ENCODE measurements at regions not wholly inside any gene's neighbourhood (a gene's known extent, or its start where the extent isn't known, plus 50 kb on each side); places are given as distances from the start of the nearest gene placed in this dataset.

GRCh38 chr14:34103176-34103575 is 152.3 kb upstream of the EGLN3 start:
- ChIA-PET RAD21 (ENCODE audit: low non-redundant PET in 1 of 2, low total read pairs in 2 of 2, uncharacterized antibody in 2 of 2, unreplicated experiment in 2 of 2) (no interaction called here), POLR2A (no interaction called here), CTCF (interaction anchor here (0.9 kb wide), 1 partner anchor 198 kb away, joined by 3 read pairs; no protein-coding TSS in a partner anchor)
- no peaks in the 10 kb centered on the region for H3K36me3 ChIP-seq (ENCODE audit: control insufficient read depth in 1 of 2, insufficient read depth in 2 of 2, low read length in 2 of 2)
- no TSS peak for BruUV-seq (replicated peaks)
- no peak overlapping the region for H3K4me3 ChIP-seq (replicated peaks in 1 of 2; ENCODE audit: low read depth in 1 of 2, low read length in 2 of 2)
- no peaks in the 10 kb centered on the region for H3K9me2 ChIP-seq (ENCODE audit: insufficient read depth)
- H3K9ac ChIP-seq (ENCODE audit: low read length): no peak overlapping the region
- H3K9me3 ChIP-seq (ENCODE audit: control insufficient read depth in 1 of 2, insufficient read depth in 1 of 2, low read depth in 1 of 2, low read length in 2 of 2): no peaks in the 10 kb centered on the region
- H3K27me3 ChIP-seq (ENCODE audit: insufficient read depth, low read length): peaks cover 6% of the 10 kb centered on the region; the same call in 1 of the 2 replicates
- H3K27ac ChIP-seq (ENCODE audit: low read depth, low read length): no peak overlapping the region
- intact Hi-C loops (cut with micrococcal nuclease): no loop called here
- no peaks in the 10 kb centered on the region for H3K79me2 ChIP-seq (ENCODE audit: insufficient read depth, low read length)
- TF ChIP-seq ELF1 (IDR thresholded peaks at IDR 0.05; ENCODE audit: borderline replicate concordance, low read depth) (no peak), EZH2 (IDR thresholded peaks at IDR 0.05) (no peak), RAD21 (IDR thresholded peaks at IDR 0.05; ENCODE audit: low read depth) (no peak), SIN3A (IDR thresholded peaks at IDR 0.05; ENCODE audit: low read depth) (no peak), CBX3 (IDR thresholded peaks at IDR 0.05; ENCODE audit: low read depth) (no peak), JUND (IDR thresholded peaks at IDR 0.05) (no peak)
- no peak overlapping the region for H3K4me2 ChIP-seq (ENCODE audit: low read length)
- no peaks in the 10 kb centered on the region for H4K20me1 ChIP-seq (ENCODE audit: insufficient read depth)
- DNase-seq (ENCODE audit: low read depth, low spot score) (no peak), ATAC-seq (no peak)
- no peaks in the 10 kb centered on the region for H3K4me1 ChIP-seq (ENCODE audit: control insufficient read depth in 1 of 2, insufficient read depth in 2 of 2, low read length in 2 of 2)
- no peak overlapping the region for H2AFZ ChIP-seq (ENCODE audit: low read depth, low read length, poor library complexity, severe bottlenecking)

DNA sequence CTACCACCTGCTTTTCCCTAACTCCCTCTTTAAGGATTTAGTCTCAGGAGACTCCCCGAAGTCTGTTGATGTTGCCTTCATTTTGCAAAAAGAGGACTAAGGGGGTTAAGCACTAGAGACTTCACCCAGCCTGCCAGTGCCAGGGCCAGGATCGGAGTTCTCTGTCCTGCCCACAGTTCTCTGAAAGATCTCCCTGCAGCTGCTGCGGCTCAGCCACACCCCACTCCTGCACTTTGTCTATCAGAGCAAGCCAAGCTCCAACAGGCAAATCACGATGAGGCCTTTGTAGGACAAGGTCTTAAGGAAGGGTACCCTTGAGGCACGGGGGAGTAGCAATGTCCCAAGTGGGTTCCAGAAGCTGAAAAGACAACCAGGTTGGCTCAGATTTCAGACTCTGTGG is 148.8 kb upstream of the EGLN3 start:
- Histone ChIP-seq H3K4me2 (ENCODE audit: low read length) (no peak overlapping the region), H3K4me1 (ENCODE audit: control insufficient read depth in 1 of 2, insufficient read depth in 2 of 2, low read length in 2 of 2) (no peaks in the 10 kb centered on the region)

More for the DNA sequence above, 148.8 kb upstream of the EGLN3 start:
- CTCF ChIA-PET: interaction anchor here (0.9 to 2.9 kb wide), 2 partner anchors 250 to 261 kb away, joined by 3 to 14 read pairs; no protein-coding TSS in a partner anchor
- ATAC-seq (no peak), DNase-seq (ENCODE audit: low read depth, low spot score) (no peak)
- TF ChIP-seq YY1 (IDR thresholded peaks at IDR 0.05; ENCODE audit: extremely low read depth, insufficient replicate concordance, low read depth, low read length) (no peak), EGR1 (IDR thresholded peaks at IDR 0.05; ENCODE audit: low read depth) (no peak), CBX3 (IDR thresholded peaks at IDR 0.05; ENCODE audit: low read depth) (no peak), RAD21 (IDR thresholded peaks at IDR 0.05; ENCODE audit: low read depth) (no peak), SRF (IDR thresholded peaks at IDR 0.05; ENCODE audit: low read depth) (no peak), SP1 (IDR thresholded peaks at IDR 0.05; ENCODE audit: low read depth) (no peak)
- TF ChIP-seq, protein P1, sequence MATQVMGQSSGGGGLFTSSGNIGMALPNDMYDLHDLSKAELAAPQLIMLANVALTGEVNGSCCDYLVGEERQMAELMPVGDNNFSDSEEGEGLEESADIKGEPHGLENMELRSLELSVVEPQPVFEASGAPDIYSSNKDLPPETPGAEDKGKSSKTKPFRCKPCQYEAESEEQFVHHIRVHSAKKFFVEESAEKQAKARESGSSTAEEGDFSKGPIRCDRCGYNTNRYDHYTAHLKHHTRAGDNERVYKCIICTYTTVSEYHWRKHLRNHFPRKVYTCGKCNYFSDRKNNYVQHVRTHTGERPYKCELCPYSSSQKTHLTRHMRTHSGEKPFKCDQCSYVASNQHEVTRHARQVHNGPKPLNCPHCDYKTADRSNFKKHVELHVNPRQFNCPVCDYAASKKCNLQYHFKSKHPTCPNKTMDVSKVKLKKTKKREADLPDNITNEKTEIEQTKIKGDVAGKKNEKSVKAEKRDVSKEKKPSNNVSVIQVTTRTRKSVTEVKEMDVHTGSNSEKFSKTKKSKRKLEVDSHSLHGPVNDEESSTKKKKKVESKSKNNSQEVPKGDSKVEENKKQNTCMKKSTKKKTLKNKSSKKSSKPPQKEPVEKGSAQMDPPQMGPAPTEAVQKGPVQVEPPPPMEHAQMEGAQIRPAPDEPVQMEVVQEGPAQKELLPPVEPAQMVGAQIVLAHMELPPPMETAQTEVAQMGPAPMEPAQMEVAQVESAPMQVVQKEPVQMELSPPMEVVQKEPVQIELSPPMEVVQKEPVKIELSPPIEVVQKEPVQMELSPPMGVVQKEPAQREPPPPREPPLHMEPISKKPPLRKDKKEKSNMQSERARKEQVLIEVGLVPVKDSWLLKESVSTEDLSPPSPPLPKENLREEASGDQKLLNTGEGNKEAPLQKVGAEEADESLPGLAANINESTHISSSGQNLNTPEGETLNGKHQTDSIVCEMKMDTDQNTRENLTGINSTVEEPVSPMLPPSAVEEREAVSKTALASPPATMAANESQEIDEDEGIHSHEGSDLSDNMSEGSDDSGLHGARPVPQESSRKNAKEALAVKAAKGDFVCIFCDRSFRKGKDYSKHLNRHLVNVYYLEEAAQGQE (IDR thresholded peaks at IDR 0.05; ENCODE audit: low read depth): no peak
- TF ChIP-seq, protein P2, sequence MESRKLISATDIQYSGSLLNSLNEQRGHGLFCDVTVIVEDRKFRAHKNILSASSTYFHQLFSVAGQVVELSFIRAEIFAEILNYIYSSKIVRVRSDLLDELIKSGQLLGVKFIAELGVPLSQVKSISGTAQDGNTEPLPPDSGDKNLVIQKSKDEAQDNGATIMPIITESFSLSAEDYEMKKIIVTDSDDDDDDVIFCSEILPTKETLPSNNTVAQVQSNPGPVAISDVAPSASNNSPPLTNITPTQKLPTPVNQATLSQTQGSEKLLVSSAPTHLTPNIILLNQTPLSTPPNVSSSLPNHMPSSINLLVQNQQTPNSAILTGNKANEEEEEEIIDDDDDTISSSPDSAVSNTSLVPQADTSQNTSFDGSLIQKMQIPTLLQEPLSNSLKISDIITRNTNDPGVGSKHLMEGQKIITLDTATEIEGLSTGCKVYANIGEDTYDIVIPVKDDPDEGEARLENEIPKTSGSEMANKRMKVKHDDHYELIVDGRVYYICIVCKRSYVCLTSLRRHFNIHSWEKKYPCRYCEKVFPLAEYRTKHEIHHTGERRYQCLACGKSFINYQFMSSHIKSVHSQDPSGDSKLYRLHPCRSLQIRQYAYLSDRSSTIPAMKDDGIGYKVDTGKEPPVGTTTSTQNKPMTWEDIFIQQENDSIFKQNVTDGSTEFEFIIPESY (IDR thresholded peaks at IDR 0.05; ENCODE audit: extremely low read depth, insufficient replicate concordance, low read length): no peak
- TF ChIP-seq, protein P3, sequence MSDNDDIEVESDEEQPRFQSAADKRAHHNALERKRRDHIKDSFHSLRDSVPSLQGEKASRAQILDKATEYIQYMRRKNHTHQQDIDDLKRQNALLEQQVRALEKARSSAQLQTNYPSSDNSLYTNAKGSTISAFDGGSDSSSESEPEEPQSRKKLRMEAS (IDR thresholded peaks at IDR 0.05): no peak
- intact Hi-C loops (cut with micrococcal nuclease): loop anchor here (5.0 to 10.0 kb wide), 2 partner anchors 425 to 1522 kb away; no protein-coding TSS in a partner anchor
- Histone ChIP-seq H3K9me2 (ENCODE audit: insufficient read depth) (no peaks in the 10 kb centered on the region), H3K36me3 (ENCODE audit: control insufficient read depth in 1 of 2, insufficient read depth in 2 of 2, low read length in 2 of 2) (no peaks in the 10 kb centered on the region), H3K9ac (ENCODE audit: low read length) (no peak overlapping the region), H2AFZ (ENCODE audit: low read depth, low read length, poor library complexity, severe bottlenecking) (no peak overlapping the region), H4K20me1 (ENCODE audit: insufficient read depth) (no peaks in the 10 kb centered on the region), H3K79me2 (ENCODE audit: insufficient read depth, low read length) (no peaks in the 10 kb centered on the region), H3K27me3 (ENCODE audit: insufficient read depth, low read length) (no peaks in the 10 kb centered on the region), H3K9me3 (ENCODE audit: control insufficient read depth in 1 of 2, insufficient read depth in 1 of 2, low read depth in 1 of 2, low read length in 2 of 2) (no peaks in the 10 kb centered on the region), H3K4me3 (replicated peaks in 1 of 2; ENCODE audit: low read depth in 1 of 2, low read length in 2 of 2) (no peak overlapping the region), H3K27ac (ENCODE audit: low read depth, low read length) (no peak overlapping the region)
- BruUV-seq (replicated peaks): no TSS peak
- RAD21 ChIA-PET (ENCODE audit: low non-redundant PET in 1 of 2, low total read pairs in 2 of 2, uncharacterized antibody in 2 of 2, unreplicated experiment in 2 of 2): no interaction called here
- POLR2A ChIA-PET: no interaction called here

Data from HCT116 (cell line).